Transverse colon (tissue), 4 donors: ENCODE measurements at regions not wholly inside any gene's neighbourhood (a gene's known extent, or its start where the extent isn't known, plus 50 kb on each side); places are given as distances from the start of the nearest gene placed in this dataset.

Experiments used
- DNase-seq: peaks from one replicate; pipeline ENCODE4 v3.0.0-alpha.2; 2019
- H3K27ac ChIP-seq, 4 donors: fragments of 200-600 bp; sonication (generic); 2 replicates each; pipeline ENCODE4 v1.5.1; 2016 to 2018; ENCODE audit warnings: inconsistent platforms in 4 of 4
- H3K27me3 ChIP-seq: fragments of 200-600 bp; sonication (generic); 2 replicates; pipeline ENCODE4 v1.5.1; 2017; ENCODE audit warnings: inconsistent platforms
- H3K36me3 ChIP-seq, 4 donors: fragments of 200-600 bp; sonication (generic); 2 replicates each; pipeline ENCODE4 v1.5.1; 2017 to 2019; ENCODE audit warnings: inconsistent platforms in 4 of 4
- H3K4me1 ChIP-seq, 4 donors: fragments of 200-600 bp; sonication (generic); 2 replicates each; pipeline ENCODE4 v1.5.1; 2017 to 2020; ENCODE audit warnings: inconsistent platforms in 4 of 4
- H3K4me3 ChIP-seq, 4 donors: fragments of 200-600 bp; sonication (generic); 1 replicate in 1 of 4; 2 replicates in 3 of 4; pipeline versions ENCODE4 v1.5.1 to v1.6.1; 2017 to 2019; ENCODE audit warnings: inconsistent platforms in 4 of 4
- H3K9me3 ChIP-seq, 2 donors: fragments of 200-600 bp; sonication (generic); 2 replicates each; pipeline ENCODE4 v1.5.1; 2017 to 2019; ENCODE audit warnings: inconsistent platforms in 2 of 2
- EP300 ChIP-seq: sonication (generic); formaldehyde crosslinking; IDR thresholded peaks from one replicate; pipeline ENCODE4 v1.6.1; 2017; ENCODE audit warnings: antibody characterized with exemption, low read depth
- POLR2A ChIP-seq: fragments of 450-650 bp; IDR thresholded peaks from one replicate; pipeline ENCODE4 v1.6.1; 2016; ENCODE audit warnings: antibody characterized with exemption, mild to moderate bottlenecking, moderate library complexity
- POLR2AphosphoS5 ChIP-seq, 3 donors: sonication (generic); formaldehyde crosslinking; IDR thresholded peaks; one replicate each; pipeline ENCODE4 v1.6.1; 2016; ENCODE audit warnings: antibody characterized with exemption in 3 of 3
- WGBS, 2 donors: methylation state at CpG; one replicate each; pipeline ENCODE4 v1.1.5; 2018; ENCODE audit warnings: low coverage in 1 of 2; 5-methylcytosine and 5-hydroxymethylcytosine counted together
- in situ Hi-C, 4 donors: fragments of 200-750 bp; cut with MboI; loops; one replicate each; pipeline versions ENCODE4 v1.15.0 to v1.15.1; 2017; ENCODE audit warnings: low sequenced_read_pairs in 3 of 4, low pct_ligation_motif_present in 1 of 4, low pct_unique_long_range_greater_than_20kb in 1 of 4
- intact Hi-C: fragments of 100-400 bp; cut with DNase I; formaldehyde crosslinking; loops from one replicate; pipeline ENCODE4 v1.15.1; 2023; ENCODE audit warnings: low total_unique reads
- TF ChIP-seq, protein P1 (sequence below), 5 experiments: fragments of 200-600 bp in 3 of 5; fragments of 450-650 bp in 2 of 5; sonication (generic) in 3 of 5; IDR thresholded peaks; 1 replicate in 2 of 5; 2 replicates in 3 of 5; pipeline ENCODE4 v1.5.1; 2016 to 2017; ENCODE audit warnings: antibody characterized with exemption in 5 of 5, inconsistent platforms in 3 of 5, mild to moderate bottlenecking in 2 of 5, moderate library complexity in 1 of 5

GRCh38 chr3:162647321-162647720 lies 1150.7 kb downstream of the OTOL1 start:
- WGBS, 2 donors: 52 to 57% methylated on average over 1 to 2 of the region's 2 CpGs

GRCh38 chr3:162658003-162658402 lies 1161.4 kb downstream of the OTOL1 start:
- Histone ChIP-seq H3K9me3 (no peaks in the 10 kb centered on the region), H3K27me3 (no peaks in the 10 kb centered on the region), H3K4me3 (no peak overlapping the region), H3K36me3 (no peaks in the 10 kb centered on the region), H3K4me1 (no peaks in the 10 kb centered on the region), H3K27ac (no peak overlapping the region)
- no peak for TF ChIP-seq EP300
- no peak for TF ChIP-seq POLR2A
- TF ChIP-seq, protein P1, sequence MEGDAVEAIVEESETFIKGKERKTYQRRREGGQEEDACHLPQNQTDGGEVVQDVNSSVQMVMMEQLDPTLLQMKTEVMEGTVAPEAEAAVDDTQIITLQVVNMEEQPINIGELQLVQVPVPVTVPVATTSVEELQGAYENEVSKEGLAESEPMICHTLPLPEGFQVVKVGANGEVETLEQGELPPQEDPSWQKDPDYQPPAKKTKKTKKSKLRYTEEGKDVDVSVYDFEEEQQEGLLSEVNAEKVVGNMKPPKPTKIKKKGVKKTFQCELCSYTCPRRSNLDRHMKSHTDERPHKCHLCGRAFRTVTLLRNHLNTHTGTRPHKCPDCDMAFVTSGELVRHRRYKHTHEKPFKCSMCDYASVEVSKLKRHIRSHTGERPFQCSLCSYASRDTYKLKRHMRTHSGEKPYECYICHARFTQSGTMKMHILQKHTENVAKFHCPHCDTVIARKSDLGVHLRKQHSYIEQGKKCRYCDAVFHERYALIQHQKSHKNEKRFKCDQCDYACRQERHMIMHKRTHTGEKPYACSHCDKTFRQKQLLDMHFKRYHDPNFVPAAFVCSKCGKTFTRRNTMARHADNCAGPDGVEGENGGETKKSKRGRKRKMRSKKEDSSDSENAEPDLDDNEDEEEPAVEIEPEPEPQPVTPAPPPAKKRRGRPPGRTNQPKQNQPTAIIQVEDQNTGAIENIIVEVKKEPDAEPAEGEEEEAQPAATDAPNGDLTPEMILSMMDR (IDR thresholded peaks at IDR 0.05): no peak
- TF ChIP-seq POLR2AphosphoS5 (IDR thresholded peaks at IDR 0.05): no peak
- in situ Hi-C loops (no loop called here), intact Hi-C loops (no loop called here)
- WGBS, 2 donors: 33 to 53% methylated on average over 1 of the region's 1 CpG
- DNase-seq: no peak

More at GRCh38 chr3:162647321-162647720, 1150.7 kb downstream of the OTOL1 start:
- TF ChIP-seq, protein P1 (IDR thresholded peaks at IDR 0.05): no peak
- TF ChIP-seq POLR2A: no peak
- TF ChIP-seq POLR2AphosphoS5 (IDR thresholded peaks at IDR 0.05): no peak
- no peaks in the 10 kb centered on the region for H3K27me3 ChIP-seq
- no peak overlapping the region for H3K27ac ChIP-seq
- H3K4me3 ChIP-seq: no peak overlapping the region
- DNase-seq: no peak
- no peaks in the 10 kb centered on the region for H3K9me3 ChIP-seq
- no peaks in the 10 kb centered on the region for H3K36me3 ChIP-seq
- intact Hi-C loops: loop anchor here (5.0 kb wide), 1 partner anchor 715 kb away; no protein-coding TSS in a partner anchor
- in situ Hi-C loops: no loop called here
- no peaks in the 10 kb centered on the region for H3K4me1 ChIP-seq

GRCh38 chr3:162665684-162666391 lies 1169.2 kb downstream of the OTOL1 start:
- DNase-seq: no peak
- in situ Hi-C loops: no loop called here
- WGBS, 2 donors: 75 to 90% methylated on average over 1 of the region's 1 CpG

DNA sequence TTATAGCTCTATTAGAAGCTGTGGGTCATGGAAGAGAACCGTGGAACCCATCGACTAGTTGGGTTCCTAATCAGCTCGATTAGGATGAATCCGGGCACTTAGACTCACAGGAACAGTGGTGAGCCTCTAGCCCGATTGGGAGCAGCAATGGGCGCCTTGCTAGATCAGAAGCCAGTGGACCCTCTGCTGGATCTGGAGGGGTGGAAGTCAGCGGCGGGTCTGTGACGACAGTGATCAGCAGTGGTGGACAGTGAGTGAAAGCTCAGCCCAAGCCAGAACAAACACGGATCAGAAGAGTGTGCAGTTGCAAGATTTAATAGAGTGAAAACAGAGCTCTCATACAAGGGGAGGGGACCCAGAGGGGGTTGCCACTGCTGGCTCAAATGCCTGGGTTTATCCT lies 1170.2 kb downstream of the OTOL1 start:
- no peak for DNase-seq
- in situ Hi-C loops (no loop called here), intact Hi-C loops (no loop called here)
- TF ChIP-seq, protein P1 (IDR thresholded peaks at IDR 0.05): no peak
- TF ChIP-seq EP300 (no peak), POLR2A (no peak), POLR2AphosphoS5 (IDR thresholded peaks at IDR 0.05) (no peak)
- H3K4me3 ChIP-seq: no peak overlapping the region
- H3K27me3 ChIP-seq: no peaks in the 10 kb centered on the region
- peaks cover 0 to 3% (median 0%) of the 10 kb centered on the region in 4 donors for H3K4me1 ChIP-seq
- no peaks in the 10 kb centered on the region for H3K9me3 ChIP-seq
- no peaks in the 10 kb centered on the region for H3K36me3 ChIP-seq
- H3K27ac ChIP-seq: no peak overlapping the region
- WGBS, 2 donors: 95% methylated on average over 10 of the region's 10 CpGs; no CpG with 5 or more reads in 1 of the 2 donors

More at GRCh38 chr3:162665684-162666391, 1169.2 kb downstream of the OTOL1 start:
- no peaks in the 10 kb centered on the region for H3K4me1 ChIP-seq
- no peak overlapping the region for H3K4me3 ChIP-seq
- intact Hi-C loops: no loop called here
- TF ChIP-seq EP300 (no peak), POLR2AphosphoS5 (IDR thresholded peaks at IDR 0.05) (no peak), POLR2A (no peak)
- TF ChIP-seq, protein P1 (IDR thresholded peaks at IDR 0.05): no peak
- H3K36me3 ChIP-seq: no peaks in the 10 kb centered on the region
- no peaks in the 10 kb centered on the region for H3K9me3 ChIP-seq
- H3K27me3 ChIP-seq: no peaks in the 10 kb centered on the region
- H3K27ac ChIP-seq: no peak overlapping the region
